ENCODE measurements at regions not wholly inside any gene's neighbourhood (a gene's known extent, or its start where the extent isn't known, plus 50 kb on each side); places are given as distances from the start of the nearest gene placed in this dataset.
A peak's percentile ranks its signal among the peaks of the same experiment; 100 is the strongest.
"Not testable (repeated sequence)": the region's sequence is repeated elsewhere in the genome, so short reads cannot be mapped to it uniquely, and the experiment has no call there.

GRCh38 chr14:51342226-51342625 lies 102.2 kb downstream of the TMX1 start:
- no peak for DNase-seq (ENCODE audit: low spot score)

DNA sequence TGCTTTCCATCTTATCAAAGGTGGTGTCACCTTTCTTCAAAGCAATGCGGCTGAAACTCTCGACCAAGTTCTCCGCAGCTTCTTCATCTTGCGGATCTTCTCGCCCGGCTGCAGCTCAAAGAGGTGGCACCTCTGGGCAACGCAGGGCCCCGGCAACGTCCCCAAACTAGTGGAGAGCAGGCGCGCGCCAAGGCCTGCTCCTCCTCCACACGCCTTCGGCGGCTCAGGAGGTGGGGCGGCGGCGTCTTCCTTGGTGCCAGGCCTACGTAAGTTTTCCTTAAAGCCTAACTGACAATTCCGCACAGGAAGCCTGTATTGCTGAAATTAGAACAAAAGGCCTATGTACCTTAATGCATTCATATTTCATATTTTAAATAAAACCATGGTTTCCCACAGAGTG lies 112.0 kb downstream of the TMX1 start:
- DNase-seq (ENCODE audit: low spot score): no peak

- DNase-seq (ENCODE audit: low spot score): no peak
Measured at GRCh38 chr14:51353901-51354300, 113.9 kb downstream of the TMX1 start.

DNA sequence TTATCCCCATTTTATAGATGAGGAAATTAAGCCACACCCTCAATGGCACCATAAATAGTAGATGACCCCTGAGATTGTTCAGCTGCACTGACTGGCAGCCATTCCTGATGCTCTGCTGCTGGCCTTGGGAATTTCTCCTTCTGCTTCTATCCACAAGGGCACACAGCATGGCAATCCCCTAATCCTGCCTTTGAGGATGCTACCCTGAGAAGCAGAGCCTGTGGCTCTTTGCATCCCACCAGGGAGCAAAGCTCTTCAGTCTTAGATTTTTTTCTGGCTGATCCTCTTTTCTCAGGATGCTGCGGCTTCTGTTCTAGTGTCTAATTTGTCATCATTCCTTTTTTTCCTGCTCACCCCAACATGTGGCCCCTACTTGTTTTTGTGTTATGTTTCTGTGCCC lies 114.8 kb downstream of the TMX1 start:
- no peak for DNase-seq (ENCODE audit: low spot score)

GRCh38 chr14:51356381-51356780 lies 116.3 kb downstream of the TMX1 start:
- no peak for DNase-seq (ENCODE audit: low spot score)

DNA sequence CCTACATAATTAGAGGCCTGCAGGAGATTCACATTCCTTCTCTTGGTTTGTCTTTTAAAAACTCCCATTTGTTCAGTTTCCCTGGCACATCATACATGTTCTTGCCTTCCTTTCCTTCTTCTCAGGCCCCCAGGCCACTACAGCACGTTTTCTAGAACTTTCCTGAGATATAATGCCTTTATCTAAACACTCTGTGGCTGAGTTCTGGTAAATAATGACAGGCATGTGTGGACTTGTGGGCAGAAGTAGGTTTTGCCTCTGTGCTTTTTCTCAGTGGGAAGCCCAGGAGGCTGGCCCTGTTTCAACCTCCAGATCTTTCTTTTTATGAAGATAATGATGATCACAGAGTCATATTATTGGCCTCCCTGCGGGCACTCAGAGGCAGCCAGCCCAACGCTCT lies 117.2 kb downstream of the TMX1 start:
- no peak for DNase-seq (ENCODE audit: low spot score)

GRCh38 chr14:51360592-51360991 lies 120.5 kb downstream of the TMX1 start:
- no peak for DNase-seq (ENCODE audit: low spot score)

- no peak for DNase-seq (ENCODE audit: low spot score)
Measured at GRCh38 chr14:51365241-51365965, 125.4 kb downstream of the TMX1 start.

GRCh38 chr14:51366460-51366859 lies 126.4 kb downstream of the TMX1 start:
- DNase-seq (ENCODE audit: low spot score): not testable (repeated sequence)

DNA sequence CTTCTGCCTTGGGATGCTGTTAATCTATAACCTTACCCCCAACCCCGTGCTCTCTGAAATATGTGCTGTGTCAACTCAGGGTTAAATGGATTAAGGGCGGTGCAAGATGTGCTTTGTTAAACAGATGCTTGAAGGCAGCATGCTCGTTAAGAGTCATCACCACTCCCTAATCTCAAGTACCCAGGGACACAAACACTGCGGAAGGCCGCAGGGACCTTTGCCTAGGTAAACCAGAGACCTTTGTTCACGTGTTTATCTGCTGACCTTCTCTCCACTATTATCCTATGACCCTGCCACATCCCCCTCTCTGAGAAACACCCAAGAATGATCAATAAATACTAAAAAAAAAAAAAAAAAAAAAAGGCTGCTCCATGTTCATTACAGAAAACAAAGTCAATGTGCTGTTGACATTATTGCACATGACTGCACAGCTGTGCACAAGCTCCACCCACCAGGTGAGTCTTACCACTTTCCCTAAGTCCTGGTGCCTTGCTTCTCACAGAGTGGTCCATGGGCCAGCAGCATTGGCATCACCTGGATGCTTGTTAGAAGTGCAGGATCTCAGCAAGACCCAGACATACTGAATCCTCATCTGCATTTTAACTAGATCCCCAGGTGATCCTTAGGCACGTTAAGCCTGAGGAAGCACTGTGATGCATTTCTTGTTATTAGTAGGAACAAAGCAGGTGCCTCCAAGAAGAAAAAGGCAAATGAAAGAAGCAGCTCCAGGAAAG lies 127.0 kb downstream of the TMX1 start:
- DNase-seq (ENCODE audit: low spot score): not testable (repeated sequence)

GRCh38 chr14:51367600-51367931 lies 127.5 kb downstream of the TMX1 start:
- DNase-seq (ENCODE audit: low spot score): no peak

GRCh38 chr14:51368721-51369163 lies 128.7 kb downstream of the TMX1 start:
- no peak for DNase-seq (ENCODE audit: low spot score)

GRCh38 chr14:51369814-51370213 lies 129.8 kb downstream of the TMX1 start:
- DNase-seq (ENCODE audit: low spot score): no peak

GRCh38 chr14:51370758-51371386 lies 130.8 kb downstream of the TMX1 start:
- no peak for DNase-seq (ENCODE audit: low spot score)

GRCh38 chr14:51377186-51377585 lies 137.1 kb downstream of the TMX1 start:
- DNase-seq (ENCODE audit: low spot score): not testable (repeated sequence)

DNA sequence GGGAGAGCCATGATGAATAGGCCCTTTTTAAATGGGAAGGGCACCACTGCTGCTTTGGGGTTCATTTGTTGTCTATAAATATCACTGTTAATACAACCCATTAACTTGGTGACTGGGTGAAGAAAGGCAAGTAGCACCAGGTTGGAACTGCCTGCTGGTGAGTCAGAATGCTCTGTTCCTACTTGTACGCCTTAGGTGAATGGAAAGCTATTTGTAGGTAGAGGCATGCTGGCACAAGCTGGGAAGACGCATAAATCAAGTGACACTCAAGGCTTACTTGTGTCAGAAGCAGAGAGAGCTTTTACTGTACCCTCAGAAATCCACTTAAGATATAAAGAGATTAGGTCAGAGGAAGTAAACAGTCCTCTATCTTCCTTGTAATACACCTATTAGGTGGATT lies 142.5 kb downstream of the TMX1 start:
- no peak for DNase-seq (ENCODE audit: low spot score)

- no peak for DNase-seq (ENCODE audit: low spot score)
Measured at GRCh38 chr14:51386411-51386810, 146.4 kb downstream of the TMX1 start.

GRCh38 chr14:51386983-51387735 lies 147.1 kb downstream of the TMX1 start:
- DNase-seq (ENCODE audit: low spot score): no peak

DNA sequence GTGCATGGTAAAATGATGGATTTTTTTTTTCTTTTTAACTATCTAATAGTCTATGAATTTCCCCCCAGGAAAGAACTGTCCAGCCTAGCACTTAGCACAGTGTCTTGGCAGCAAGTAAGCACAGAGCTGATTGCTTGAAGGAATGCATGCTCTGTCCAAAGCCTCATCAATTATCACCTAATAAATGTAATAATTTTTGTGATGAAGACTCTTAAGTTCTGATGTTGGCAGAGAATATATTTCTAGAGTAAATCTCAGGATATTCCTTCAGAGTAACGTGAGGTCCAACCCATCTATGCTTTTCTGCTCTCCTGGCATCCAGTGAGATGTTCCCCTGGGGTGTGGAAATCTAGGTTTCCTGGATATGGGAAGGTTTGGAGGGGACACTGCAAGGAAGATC lies 152.4 kb downstream of the TMX1 start:
- no peak for DNase-seq (ENCODE audit: low spot score)

DNA sequence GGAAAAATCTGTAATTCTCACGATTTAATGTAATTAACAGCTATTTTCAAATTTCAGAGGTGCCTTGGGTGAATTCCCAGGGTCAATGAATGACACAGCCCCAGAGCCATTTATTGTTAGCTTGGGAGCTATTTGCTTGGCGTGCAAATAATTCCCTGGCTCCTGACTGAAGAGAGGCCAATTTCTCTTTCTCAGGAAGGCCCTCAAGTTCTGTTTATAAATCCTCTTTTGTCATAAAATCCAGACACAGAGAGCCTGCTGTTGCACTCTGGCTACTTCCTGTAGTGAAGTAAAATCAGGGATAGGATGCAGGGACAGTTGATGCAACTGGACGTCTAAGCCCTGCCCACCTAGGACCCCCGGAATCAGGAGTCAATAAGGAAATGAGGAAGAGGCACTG lies 154.3 kb downstream of the TMX1 start:
- no peak for DNase-seq (ENCODE audit: low spot score)

DNA sequence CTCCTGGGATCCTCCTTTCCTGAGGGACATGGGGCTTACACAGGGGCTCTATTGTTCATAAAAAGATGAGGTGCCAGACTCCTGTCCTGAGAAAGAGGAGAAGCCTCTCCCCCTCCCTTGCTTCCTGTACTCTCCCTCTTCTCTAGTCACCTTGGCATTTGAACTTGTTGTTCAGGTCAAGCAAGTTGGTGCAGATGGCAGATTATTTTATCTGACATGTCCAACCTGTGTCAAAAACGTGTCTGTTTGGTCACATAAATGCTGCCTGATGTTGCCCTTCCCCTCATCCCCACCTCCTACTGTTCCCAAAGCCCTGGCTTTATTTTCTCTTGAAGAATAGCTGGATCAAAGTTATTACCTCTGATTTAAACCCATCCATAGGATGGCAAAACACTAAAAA lies 154.8 kb downstream of the TMX1 start:
- no peak for DNase-seq (ENCODE audit: low spot score)

DNA sequence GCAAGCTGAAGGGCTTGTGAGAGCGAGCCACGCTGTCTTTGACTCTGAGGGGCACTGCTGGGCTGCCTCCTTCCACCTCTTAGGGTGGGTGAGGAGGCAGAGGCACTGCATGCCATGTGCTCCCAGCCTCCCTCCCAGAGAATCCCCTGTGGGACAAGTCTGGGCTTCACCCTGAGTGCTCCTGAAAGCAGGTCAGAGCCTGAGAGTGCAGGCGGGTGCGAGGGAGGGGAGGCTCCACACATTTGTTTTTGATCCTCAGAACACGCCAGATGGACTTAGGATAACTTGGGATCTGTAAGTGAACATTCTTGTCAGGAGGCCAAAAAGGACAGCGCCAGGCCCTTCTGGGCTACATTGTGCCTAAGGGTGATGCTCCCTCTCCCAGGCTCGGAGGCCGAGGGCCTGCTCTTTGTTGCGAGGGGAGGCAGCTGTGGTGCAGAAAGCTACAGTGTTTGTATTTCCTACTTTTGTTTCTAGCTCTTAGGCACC lies 155.4 kb downstream of the TMX1 start:
- DNase-seq (ENCODE audit: low spot score): peak; percentile 56

All from ecto neural progenitor cell (in vitro differentiated cells).